Spleen (tissue), 7 donors: ENCODE measurements at regions not wholly inside any gene's neighbourhood (a gene's known extent, or its start where the extent isn't known, plus 50 kb on each side); places are given as distances from the start of the nearest gene placed in this dataset.
"Not testable (repeated sequence)": the region's sequence is repeated elsewhere in the genome, so short reads cannot be mapped to it uniquely, and the experiment has no call there.

Experiments
- CTCF ChIP-seq, 11 experiments: fragments of 200-600 bp in 7 of 11; fragments of 450-650 bp in 4 of 11; sonication (generic) in 4 of 11; IDR thresholded peaks in 8 of 11; conservative IDR thresholded peaks in 3 of 11; 1 replicate in 7 of 11; 2 replicates in 4 of 11; pipeline versions ENCODE4 v1.4.0 to v1.8.0; 2016 to 2021; ENCODE audit warnings: antibody characterized with exemption in 11 of 11, inconsistent platforms in 4 of 11, mild to moderate bottlenecking in 1 of 11
- POLR2A ChIP-seq, 3 donors: fragments of 450-650 bp; IDR thresholded peaks; one replicate each; pipeline ENCODE4 v1.5.1; 2017; ENCODE audit warnings: antibody characterized with exemption in 3 of 3, mild to moderate bottlenecking in 1 of 3
- POLR2AphosphoS5 ChIP-seq, 3 donors: sonication (generic); formaldehyde crosslinking; IDR thresholded peaks; one replicate each; pipeline ENCODE4 v1.5.1; 2017; ENCODE audit warnings: antibody characterized with exemption in 3 of 3
- donor health status: DM: no; HTN: no; CAD: no; lungs with moderate emphysema.
- donor health status: DM: no; HTN: no; CAD: no.
- donor health status: DM: no; HTN: no; CAD: no.

GRCh38 chr2:21790311-21790710 lies 666.5 kb downstream of the TDRD15 start:
- not testable (repeated sequence) for TF ChIP-seq POLR2A (IDR thresholded peaks at IDR 0.05); CTCF (IDR thresholded peaks at IDR 0.05 in 8 of 11, conservative IDR thresholded peaks at IDR 0.05 in 3 of 11); POLR2AphosphoS5 (IDR thresholded peaks at IDR 0.05)
